ENCODE measurements at regions not wholly inside any gene's neighbourhood (a gene's known extent, or its start where the extent isn't known, plus 50 kb on each side); places are given as distances from the start of the nearest gene placed in this dataset.
"Not testable (repeated sequence)": the region's sequence is repeated elsewhere in the genome, so short reads cannot be mapped to it uniquely, and the experiment has no call there.

GRCh38 chr7:23938937-23939552 lies 229.0 kb downstream of the STK31 start:
- Histone ChIP-seq H3K9me3 (replicated peaks; ENCODE audit: low read length) (no peaks in the 10 kb centered on the region), H3K9ac (ENCODE audit: low read depth, low read length) (no peak overlapping the region), H3K36me3 (ENCODE audit: insufficient read depth, low read length) (no peaks in the 10 kb centered on the region), H3K4me1 (ENCODE audit: control insufficient read depth, insufficient read depth, low read length) (no peaks in the 10 kb centered on the region), H3K4me3 (ENCODE audit: low read length) (no peak overlapping the region), H3K4me2 (ENCODE audit: low read length) (no peak overlapping the region), H3K27me3 (ENCODE audit: control insufficient read depth, insufficient read depth, low read length) (no peaks in the 10 kb centered on the region)

GRCh38 chr7:23939747-23940146 lies 229.7 kb downstream of the STK31 start:
- not testable (repeated sequence) for H3K9me3 ChIP-seq (replicated peaks; ENCODE audit: low read length); H3K9ac ChIP-seq (ENCODE audit: low read depth, low read length); H3K4me3 ChIP-seq (ENCODE audit: low read length); H3K36me3 ChIP-seq (ENCODE audit: insufficient read depth, low read length); H3K4me2 ChIP-seq (ENCODE audit: low read length); H3K27me3 ChIP-seq (ENCODE audit: control insufficient read depth, insufficient read depth, low read length); H3K4me1 ChIP-seq (ENCODE audit: control insufficient read depth, insufficient read depth, low read length)

GRCh38 chr7:23941551-23941950 lies 231.5 kb downstream of the STK31 start:
- Histone ChIP-seq H3K4me1 (ENCODE audit: control insufficient read depth, insufficient read depth, low read length) (no peaks in the 10 kb centered on the region), H3K9ac (ENCODE audit: low read depth, low read length) (no peak overlapping the region), H3K4me2 (ENCODE audit: low read length) (no peak overlapping the region), H3K36me3 (ENCODE audit: insufficient read depth, low read length) (no peaks in the 10 kb centered on the region), H3K27me3 (ENCODE audit: control insufficient read depth, insufficient read depth, low read length) (no peaks in the 10 kb centered on the region), H3K4me3 (ENCODE audit: low read length) (no peak overlapping the region), H3K9me3 (replicated peaks; ENCODE audit: low read length) (no peaks in the 10 kb centered on the region)

GRCh38 chr7:23942032-23942431 lies 232.0 kb downstream of the STK31 start:
- Histone ChIP-seq H3K4me2 (ENCODE audit: low read length) (no peak overlapping the region), H3K9ac (ENCODE audit: low read depth, low read length) (no peak overlapping the region), H3K4me3 (ENCODE audit: low read length) (no peak overlapping the region), H3K4me1 (ENCODE audit: control insufficient read depth, insufficient read depth, low read length) (no peaks in the 10 kb centered on the region), H3K36me3 (ENCODE audit: insufficient read depth, low read length) (no peaks in the 10 kb centered on the region), H3K9me3 (replicated peaks; ENCODE audit: low read length) (no peaks in the 10 kb centered on the region), H3K27me3 (ENCODE audit: control insufficient read depth, insufficient read depth, low read length) (no peaks in the 10 kb centered on the region)

DNA sequence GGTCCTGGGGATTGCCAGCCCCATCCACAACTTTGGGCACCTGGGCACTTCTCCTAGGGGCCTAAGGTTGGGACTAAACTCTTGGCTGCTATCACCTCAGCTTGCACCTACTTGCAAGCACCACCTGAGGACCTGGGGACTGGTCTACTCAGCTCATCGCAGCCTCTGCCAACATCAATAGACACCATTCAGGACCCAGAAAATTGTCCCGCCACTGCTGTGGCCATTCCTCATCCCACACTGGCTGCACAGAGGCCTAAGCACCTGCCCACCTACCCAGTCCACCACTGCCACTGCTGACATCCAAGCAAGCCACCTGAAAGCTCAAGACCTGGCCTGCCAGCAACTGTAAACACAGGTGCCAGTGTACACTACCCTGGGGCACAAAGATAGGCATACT lies 234.1 kb downstream of the STK31 start:
- no peaks in the 10 kb centered on the region for H3K36me3 ChIP-seq (ENCODE audit: insufficient read depth, low read length)
- H3K4me1 ChIP-seq (ENCODE audit: control insufficient read depth, insufficient read depth, low read length) = no peaks in the 10 kb centered on the region
- H3K27me3 ChIP-seq (ENCODE audit: control insufficient read depth, insufficient read depth, low read length) = no peaks in the 10 kb centered on the region
- H3K4me3 ChIP-seq (ENCODE audit: low read length) = no peak overlapping the region
- H3K9ac ChIP-seq (ENCODE audit: low read depth, low read length) = no peak overlapping the region
- no peak overlapping the region for H3K4me2 ChIP-seq (ENCODE audit: low read length)
- no peaks in the 10 kb centered on the region for H3K9me3 ChIP-seq (replicated peaks; ENCODE audit: low read length)

DNA sequence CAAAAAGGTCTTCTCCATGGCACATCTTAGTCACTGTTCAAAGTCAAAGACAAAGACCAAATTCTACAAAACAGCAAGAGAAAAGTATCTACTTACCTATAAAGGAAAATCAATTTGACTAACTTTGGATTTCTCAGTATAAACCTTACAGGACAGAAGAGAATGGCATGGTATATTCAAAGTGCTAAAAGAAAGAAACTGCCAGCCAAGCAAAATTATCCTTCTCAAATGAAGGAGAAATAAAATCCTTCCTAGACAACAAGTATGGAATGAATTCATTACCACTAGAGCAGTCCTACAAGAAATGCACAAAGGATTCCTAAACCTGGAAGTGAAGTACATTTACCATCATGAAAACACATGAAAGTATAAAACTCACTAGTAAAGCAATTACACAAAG lies 235.5 kb downstream of the STK31 start:
- Histone ChIP-seq H3K4me2 (ENCODE audit: low read length) (no peak overlapping the region), H3K36me3 (ENCODE audit: insufficient read depth, low read length) (no peaks in the 10 kb centered on the region), H3K4me1 (ENCODE audit: control insufficient read depth, insufficient read depth, low read length) (no peaks in the 10 kb centered on the region), H3K9me3 (replicated peaks; ENCODE audit: low read length) (no peaks in the 10 kb centered on the region), H3K4me3 (ENCODE audit: low read length) (no peak overlapping the region), H3K9ac (ENCODE audit: low read depth, low read length) (no peak overlapping the region), H3K27me3 (ENCODE audit: control insufficient read depth, insufficient read depth, low read length) (no peaks in the 10 kb centered on the region)

GRCh38 chr7:23955145-23955544 lies 245.1 kb downstream of the STK31 start:
- no peak overlapping the region for H3K9ac ChIP-seq (ENCODE audit: low read depth, low read length)
- H3K4me2 ChIP-seq (ENCODE audit: low read length) = no peak overlapping the region
- H3K27me3 ChIP-seq (ENCODE audit: control insufficient read depth, insufficient read depth, low read length) = no peaks in the 10 kb centered on the region
- H3K4me1 ChIP-seq (ENCODE audit: control insufficient read depth, insufficient read depth, low read length) = peaks cover 20% of the 10 kb centered on the region
- no peaks in the 10 kb centered on the region for H3K36me3 ChIP-seq (ENCODE audit: insufficient read depth, low read length)
- H3K4me3 ChIP-seq (ENCODE audit: low read length) = no peak overlapping the region
- H3K9me3 ChIP-seq (replicated peaks; ENCODE audit: low read length) = no peaks in the 10 kb centered on the region

- Histone ChIP-seq H3K27me3 (ENCODE audit: control insufficient read depth, insufficient read depth, low read length) (no peaks in the 10 kb centered on the region), H3K36me3 (ENCODE audit: insufficient read depth, low read length) (no peaks in the 10 kb centered on the region), H3K4me3 (ENCODE audit: low read length) (no peak overlapping the region), H3K4me1 (ENCODE audit: control insufficient read depth, insufficient read depth, low read length) (peaks cover 20% of the 10 kb centered on the region), H3K9me3 (replicated peaks; ENCODE audit: low read length) (no peaks in the 10 kb centered on the region), H3K4me2 (ENCODE audit: low read length) (no peak overlapping the region), H3K9ac (ENCODE audit: low read depth, low read length) (no peak overlapping the region)
Observed at GRCh38 chr7:23955600-23956149, 245.7 kb downstream of the STK31 start.

GRCh38 chr7:23956772-23957576 lies 247.0 kb downstream of the STK31 start:
- Histone ChIP-seq H3K4me3 (ENCODE audit: low read length) (no peak overlapping the region), H3K4me1 (ENCODE audit: control insufficient read depth, insufficient read depth, low read length) (peaks cover 20% of the 10 kb centered on the region), H3K9me3 (replicated peaks; ENCODE audit: low read length) (no peaks in the 10 kb centered on the region), H3K27me3 (ENCODE audit: control insufficient read depth, insufficient read depth, low read length) (no peaks in the 10 kb centered on the region), H3K4me2 (ENCODE audit: low read length) (peak overlapping the region; percentile 16), H3K9ac (ENCODE audit: low read depth, low read length) (peak overlapping the region; percentile 12), H3K36me3 (ENCODE audit: insufficient read depth, low read length) (no peaks in the 10 kb centered on the region)

DNA sequence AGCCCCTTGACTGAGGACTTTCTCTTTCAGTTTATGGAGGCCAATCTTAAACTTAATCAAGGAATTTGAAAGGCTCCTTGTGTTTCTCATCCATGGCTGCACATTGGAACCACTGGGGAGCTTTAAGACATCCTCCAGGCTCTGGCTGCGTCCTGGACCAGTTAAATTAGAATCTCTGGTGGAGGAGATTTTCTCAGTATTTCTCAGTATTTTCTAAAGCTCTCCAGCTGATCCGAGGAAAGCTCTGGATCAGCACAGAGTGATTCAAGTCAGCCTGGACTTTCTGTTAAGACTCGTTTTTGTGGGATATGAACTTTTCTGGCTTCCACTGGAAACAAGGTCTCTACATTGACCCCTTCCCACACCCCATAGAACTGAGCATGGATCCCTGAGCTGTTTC lies 249.8 kb downstream of the STK31 start:
- Histone ChIP-seq H3K9ac (ENCODE audit: low read depth, low read length) (no peak overlapping the region), H3K4me2 (ENCODE audit: low read length) (no peak overlapping the region)

DNA sequence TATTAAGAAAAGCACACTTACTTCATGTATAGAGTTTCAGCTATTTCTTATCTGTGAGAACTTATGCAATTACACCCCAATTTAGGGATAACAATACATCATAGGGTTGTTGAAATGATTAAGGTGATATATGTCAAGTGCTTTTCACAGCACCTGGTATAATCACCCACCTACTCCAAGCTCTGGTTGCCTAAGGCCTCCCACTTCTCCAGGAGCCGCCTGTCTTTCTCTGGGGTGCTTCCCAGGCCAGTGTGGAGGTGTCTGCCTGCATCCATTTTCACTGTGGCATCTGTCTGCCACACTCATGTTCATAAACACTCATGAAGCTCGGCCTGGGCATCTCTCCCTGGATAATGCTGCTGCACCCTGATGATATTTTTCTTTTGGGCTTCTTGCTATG lies 250.3 kb downstream of the STK31 start:
- H3K4me3 ChIP-seq (ENCODE audit: low read length) = no peak overlapping the region
- no peaks in the 10 kb centered on the region for H3K9me3 ChIP-seq (replicated peaks; ENCODE audit: low read length)
- H3K4me1 ChIP-seq (ENCODE audit: control insufficient read depth, insufficient read depth, low read length) = peaks cover 13% of the 10 kb centered on the region
- H3K9ac ChIP-seq (ENCODE audit: low read depth, low read length) = no peak overlapping the region
- no peak overlapping the region for H3K4me2 ChIP-seq (ENCODE audit: low read length)
- no peaks in the 10 kb centered on the region for H3K36me3 ChIP-seq (ENCODE audit: insufficient read depth, low read length)
- H3K27me3 ChIP-seq (ENCODE audit: control insufficient read depth, insufficient read depth, low read length) = no peaks in the 10 kb centered on the region

More for the DNA sequence above, 249.8 kb downstream of the STK31 start:
- no peaks in the 10 kb centered on the region for H3K36me3 ChIP-seq (ENCODE audit: insufficient read depth, low read length)
- H3K9me3 ChIP-seq (replicated peaks; ENCODE audit: low read length) = no peaks in the 10 kb centered on the region
- peaks cover 18% of the 10 kb centered on the region for H3K4me1 ChIP-seq (ENCODE audit: control insufficient read depth, insufficient read depth, low read length)
- no peaks in the 10 kb centered on the region for H3K27me3 ChIP-seq (ENCODE audit: control insufficient read depth, insufficient read depth, low read length)
- H3K4me3 ChIP-seq (ENCODE audit: low read length) = no peak overlapping the region

Measured in skeletal muscle satellite cell (primary cell).